ENCODE measurements at regions not wholly inside any gene's neighbourhood (a gene's known extent, or its start where the extent isn't known, plus 50 kb on each side); places are given as distances from the start of the nearest gene placed in this dataset.

DNA sequence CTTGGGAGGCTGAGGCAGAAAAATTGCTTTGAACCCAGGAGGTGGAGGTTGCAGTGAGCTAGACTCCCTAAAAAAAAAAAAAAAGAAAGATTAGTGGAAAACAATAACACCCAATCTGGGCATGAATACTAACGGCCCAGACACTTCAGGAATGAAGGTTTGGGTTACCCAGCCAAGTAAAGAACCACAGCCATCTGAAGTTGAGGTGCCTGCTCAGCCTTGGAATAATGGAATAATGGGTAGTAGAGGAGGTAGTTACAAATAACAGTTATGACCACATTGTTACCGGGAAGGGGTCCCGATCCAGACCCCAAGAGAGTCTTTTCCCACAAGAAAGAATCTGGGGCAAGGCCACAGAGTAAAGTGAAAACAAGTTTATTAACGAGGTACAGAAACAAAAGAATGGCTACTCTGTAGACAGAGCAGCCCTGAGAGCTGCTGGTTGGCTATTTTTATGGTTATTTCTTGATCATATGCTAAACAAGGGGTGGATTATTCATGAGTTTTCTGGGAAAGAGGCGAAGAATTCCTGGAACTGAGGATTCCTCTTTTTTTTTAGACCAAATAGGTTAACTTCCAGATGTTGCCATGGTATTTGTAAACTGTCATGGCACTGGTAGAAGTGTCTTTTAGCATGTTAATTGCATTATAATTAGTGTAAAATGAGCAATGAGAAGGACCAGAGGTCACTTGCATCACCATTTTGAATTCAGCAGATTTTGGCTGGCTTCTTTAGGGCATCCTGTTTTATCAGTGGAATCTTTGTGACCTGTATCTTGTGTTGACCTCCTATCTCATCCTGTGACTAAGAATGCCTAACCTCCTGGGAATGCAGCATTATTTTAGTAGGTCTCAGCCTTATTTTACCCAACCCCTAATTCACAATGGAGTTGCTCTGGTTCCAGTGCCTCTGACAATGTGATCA lies 96.2 kb upstream of the HAAO start:
- DNase-seq: peak; percentile 34

DNA sequence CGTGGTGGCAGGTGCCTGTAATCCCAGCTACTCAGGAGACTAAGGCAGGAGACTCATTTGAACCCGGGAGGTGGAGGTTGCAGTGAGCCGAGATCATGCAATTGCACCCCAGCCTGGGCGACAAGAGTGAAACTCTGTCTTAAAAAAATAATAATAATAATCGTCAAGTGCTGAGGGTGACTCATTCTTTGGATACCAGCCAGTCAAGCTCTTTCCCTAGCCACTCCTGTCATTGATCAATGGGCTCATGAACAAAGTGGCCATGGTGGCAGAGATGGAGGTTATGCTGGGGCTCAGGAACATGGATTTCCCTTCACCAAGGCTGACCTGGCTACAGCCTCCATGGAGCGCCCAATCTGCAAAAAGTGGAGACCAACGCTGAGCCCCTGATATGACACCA lies 94.5 kb upstream of the HAAO start:
- no peak for DNase-seq

DNA sequence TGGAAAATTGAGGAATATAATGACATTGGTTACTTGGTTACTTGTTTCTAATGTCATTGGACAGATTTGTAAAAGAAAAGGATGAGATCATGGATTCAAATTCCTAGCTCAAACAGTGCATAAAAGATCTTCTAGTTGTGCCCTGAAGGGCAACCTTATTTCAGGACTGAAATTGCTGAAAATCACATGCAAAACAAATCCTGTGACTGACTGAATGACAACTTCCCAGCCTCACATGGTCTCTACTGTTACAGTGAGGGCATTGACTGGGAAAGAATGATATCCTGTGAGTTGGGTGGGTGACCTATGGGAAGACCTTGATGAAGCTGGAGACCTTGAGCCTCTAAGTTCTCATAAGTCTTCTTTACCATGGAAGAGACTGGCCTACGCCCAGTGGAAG lies 90.4 kb upstream of the HAAO start:
- DNase-seq: no peak

DNA sequence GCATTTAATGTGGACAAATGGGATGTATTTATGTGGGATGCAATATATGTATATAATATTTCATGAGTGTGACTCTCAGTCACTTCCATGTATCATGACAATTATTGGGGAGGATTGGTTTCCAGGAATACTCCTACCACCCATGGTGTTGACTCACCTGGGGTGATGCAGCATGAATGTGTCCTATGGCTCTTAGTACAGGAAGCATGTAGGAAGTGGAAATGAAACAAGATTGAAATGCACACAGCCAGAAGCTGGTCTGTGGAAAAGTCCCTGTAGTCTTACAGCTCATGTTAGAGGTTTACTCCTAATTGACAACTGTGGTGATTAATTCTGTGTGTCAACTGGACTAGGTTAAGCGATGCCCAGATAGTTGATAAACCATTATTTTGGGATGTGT lies 89.3 kb upstream of the HAAO start:
- DNase-seq: peak; percentile 26

DNA sequence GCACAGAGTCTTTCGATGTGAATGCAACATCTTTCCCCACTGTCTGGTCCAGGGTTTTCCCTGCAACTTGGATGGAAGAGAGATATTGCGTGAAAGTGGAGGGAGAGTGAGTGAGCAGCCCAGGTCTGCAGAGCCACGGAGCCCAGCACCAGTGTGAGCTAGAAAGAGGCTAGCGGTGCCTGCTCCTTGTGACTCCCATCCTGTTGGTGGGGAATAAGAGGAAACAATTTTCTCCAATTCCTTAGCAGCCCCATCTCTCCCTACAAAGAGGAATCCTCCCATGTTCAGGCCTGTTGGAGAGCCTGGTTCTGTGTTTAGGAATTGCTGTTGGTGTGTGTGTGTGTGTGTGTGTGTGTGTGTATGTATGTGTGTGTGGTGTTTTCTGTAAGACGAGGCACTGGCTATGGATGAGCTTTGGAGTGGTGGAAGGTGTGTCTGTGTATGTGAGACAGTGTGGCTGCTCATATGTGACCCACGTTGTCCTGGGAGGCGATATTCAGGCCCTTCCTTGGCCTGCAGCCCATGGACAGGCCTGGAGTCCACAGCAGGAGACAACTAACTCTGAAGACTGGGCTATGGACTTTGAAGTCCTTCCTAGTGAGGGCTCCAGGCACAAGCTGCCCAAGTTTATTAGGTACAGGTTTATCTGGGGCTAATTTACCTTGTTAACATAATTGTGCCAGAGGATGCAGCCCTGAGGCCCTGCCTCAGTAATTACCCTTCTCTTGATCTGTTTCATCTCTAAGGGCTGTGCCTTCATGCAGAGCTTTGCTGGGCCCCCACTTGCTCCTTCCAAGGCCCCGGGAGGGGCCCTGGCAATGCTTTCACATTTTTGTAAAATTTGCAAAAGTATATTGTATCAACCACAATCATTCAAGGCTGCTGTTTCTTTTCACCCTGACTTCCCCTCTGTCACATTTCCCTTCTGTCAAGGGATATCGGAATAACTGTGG lies 88.6 kb upstream of the HAAO start:
- DNase-seq: no peak

DNA sequence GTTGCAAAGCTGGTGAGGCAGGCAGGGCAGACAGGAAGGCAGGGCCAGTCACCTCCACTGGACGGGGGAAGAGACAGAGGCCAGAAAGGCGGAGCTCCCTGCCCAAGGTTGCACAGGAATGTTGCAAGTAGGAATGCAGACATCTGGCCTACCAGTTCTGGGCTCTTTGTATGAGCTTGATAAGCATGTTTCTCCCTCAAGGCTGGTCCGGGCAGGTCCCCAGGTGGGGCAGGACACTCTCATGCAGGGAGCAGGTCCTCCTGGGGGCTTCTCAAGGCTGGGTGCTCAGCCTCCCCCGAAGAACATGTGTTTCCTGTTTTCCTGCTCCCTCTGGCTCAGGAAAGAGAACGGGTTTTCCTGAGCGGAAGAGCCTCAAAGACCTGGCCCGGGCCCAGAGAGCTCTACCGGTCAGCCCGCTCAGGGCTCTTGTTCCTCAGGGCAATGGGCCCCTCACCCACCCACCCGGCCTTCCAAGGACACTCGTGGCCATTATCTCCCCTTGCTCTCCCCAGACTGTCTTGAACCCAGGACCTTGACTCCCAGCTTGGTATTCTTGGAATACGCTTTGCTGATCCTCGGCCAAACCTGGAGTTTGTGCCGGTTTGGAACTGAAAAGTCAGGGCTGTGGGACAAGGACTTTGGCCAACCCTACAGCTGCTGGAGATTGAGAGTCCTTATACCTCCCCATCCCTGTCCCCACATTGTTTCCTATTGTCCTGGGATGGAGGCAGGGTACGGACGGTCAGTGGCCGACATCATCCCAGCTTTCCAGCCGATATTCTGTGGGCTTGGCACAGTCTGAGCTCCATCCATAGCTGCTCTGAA lies 87.7 kb upstream of the HAAO start:
- DNase-seq: no peak

DNA sequence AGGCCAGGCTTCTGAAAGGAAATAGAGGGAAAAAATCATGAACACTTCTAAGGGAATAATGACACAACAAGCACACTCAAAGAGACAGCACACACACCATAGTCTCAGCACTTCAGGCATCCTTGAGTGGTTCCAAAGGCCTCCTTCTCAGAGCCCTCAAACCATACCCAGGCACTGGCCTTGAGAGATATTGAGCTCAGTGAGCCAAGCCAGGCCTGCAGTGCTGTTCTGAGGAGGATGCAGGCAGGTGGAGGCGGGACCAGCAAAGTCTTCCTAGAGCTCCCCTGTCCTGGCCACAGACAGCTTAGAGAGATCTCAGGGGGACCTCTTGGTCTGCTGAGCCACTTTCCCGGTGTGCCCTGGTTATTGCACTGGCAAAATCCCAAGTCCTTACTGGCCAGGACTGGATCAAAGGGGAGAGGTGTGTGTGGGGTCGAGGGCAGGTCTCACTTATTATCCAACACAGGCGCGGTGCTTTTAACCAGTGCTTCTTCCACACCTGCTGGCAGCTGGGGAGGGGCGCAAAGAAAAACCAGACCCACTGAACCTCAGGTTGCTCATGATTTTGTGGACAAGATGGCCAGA lies 86.8 kb upstream of the HAAO start:
- no peak for DNase-seq

DNA sequence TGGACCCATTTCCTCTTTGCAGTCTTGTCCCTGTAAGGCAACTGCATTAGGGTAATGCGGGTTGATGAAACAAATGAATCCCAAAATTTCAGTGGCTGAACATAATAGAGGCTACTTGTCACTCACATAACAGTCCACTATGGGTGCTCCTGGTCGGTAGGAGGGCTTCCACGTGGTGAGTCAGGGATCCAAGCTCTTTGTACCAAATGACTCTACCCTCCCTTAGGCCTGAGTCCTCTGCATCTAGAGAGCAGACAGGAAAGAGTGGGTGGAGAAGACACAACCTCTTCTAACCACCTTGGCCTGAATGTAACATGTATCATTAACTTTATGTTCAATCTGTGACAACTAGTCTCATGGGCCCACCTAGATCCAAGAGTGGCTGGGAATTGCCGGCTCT lies 86.2 kb upstream of the HAAO start:
- no peak for DNase-seq

DNA sequence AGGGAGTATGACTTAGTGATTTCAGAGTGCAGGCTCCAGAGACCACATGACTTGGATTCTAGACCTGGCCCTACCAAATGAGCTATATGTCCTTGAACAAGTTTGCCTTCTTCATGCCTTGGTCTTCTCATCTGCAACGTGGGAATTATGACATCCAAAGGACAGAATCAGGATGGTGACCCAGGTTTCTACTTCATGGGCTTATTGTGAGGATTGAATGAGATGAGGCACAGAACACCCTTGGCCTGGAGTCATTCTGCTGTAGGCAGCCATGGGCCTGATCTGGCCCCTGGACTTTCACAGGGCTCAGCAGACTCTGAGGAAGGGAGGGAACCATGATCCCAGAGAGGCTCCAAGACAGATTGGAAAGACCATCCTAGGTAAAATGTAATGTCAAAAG lies 85.6 kb upstream of the HAAO start:
- no peak for DNase-seq

DNA sequence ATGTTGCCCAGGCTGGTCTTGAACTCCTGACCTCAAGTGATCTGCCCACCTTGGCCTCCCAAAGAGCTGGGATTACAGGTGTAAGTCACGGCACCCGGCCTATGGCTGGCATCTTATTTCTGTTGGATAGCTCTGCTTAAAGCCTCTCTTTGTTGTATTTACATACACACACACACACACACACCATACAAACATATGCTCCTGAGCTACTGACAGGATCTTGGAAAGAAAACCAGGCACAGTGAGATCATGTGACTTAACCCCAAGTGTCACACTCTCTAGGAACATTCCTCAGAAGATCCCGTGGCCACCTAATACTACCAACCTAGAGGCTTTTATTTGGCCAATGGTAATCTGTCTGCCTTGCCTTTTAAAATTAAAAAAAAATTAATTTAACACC lies 85.1 kb upstream of the HAAO start:
- no peak for DNase-seq

DNA sequence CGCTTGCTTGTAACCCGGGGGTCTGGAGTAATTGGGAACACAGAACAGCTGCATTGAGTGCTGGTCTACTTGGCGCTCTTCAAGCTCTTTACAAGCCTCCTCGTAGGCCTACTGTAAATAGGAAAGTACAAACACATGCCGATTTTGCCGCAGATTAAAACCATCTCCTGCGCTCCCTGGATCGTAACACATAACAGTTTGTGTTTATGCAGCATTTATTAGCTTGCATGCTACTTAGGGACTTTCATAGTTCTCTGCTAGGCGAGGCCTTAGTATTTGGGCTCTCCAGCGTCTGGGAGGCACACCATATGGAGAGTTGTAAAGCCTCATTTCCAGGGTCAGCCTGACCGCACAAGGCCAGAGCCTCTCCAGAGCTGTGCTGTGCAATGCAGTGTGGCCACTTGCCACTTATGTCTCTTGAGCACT lies 84.0 kb upstream of the HAAO start:
- DNase-seq: no peak

DNA sequence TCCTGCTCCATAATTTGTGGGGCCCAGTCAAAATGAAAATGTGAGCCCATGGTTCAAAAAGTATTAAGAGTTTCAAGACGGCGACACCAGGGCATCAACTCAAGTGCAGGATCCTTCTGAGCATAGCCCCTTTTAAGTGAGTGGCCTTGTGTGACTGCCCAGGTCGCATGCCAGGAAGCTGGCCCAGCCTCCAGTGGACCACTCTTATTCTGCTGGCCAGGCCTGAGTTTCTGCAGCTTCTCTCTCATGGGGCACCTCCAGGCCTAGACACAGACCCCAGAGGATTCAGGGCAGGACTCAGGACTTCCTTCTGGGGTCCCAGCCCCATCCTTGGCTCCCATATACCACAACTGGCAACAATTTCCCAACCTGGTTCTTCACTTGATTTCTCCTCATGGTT lies 83.5 kb upstream of the HAAO start:
- DNase-seq: no peak

DNA sequence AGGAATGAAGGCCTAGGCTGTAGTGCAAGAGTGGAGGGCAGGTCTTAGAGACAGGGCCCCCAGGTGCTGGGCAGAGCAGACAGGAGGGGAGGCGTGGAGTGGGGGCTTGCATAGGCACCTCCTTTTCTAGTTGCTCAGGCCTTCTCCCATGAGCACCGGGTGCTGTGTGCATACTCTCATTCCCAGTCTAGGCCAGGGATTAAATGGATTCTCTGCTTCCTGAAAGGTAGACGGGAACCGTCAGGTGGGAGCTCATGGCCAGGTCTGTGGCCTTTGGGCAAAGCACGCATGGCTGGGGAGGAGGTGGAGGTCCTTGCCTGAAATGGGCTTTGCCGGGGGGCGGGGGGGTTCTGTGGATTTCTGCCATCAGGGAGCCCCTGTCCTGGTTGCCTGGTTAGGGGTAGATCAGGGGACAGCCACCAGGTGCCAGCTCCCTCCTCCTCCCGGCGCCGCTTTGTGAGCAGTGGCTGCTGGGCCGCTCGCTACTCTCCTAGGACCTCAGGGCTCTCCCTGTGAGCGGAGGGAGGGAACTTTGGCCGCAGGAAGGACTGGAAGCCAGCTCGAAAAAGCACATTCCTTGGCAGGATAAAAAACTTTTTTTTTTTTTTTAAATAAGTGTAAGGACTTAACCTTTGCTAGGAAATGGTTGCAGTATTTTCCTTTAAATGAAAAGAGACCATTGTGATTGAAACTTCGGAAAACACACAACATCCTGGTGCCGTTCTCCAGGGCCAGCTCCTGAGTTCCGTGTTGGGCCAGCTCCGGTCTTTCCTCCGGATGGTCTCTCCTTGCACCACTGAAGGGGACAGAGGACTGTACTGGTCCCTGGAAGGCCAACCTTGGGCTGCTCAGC lies 82.8 kb upstream of the HAAO start:
- DNase-seq: no peak

DNA sequence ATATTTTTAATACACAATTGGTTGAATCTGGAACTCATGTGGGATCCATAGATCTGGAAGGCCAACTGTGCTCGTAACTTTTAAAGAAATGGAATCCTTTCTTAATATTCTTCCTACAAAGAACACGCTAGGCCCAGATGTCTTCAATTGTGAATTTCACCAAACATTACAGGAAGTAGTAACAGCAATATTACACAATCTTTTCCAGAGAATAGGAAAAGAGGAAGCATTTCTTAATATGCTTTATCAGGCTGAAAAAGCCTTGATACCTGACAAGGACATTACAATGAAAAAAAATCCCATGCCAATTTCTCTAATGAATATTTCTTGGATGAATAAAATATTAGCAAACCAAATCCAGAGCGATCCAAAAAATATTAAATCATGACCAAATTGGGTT lies 80.3 kb upstream of the HAAO start:
- DNase-seq: no peak

DNA sequence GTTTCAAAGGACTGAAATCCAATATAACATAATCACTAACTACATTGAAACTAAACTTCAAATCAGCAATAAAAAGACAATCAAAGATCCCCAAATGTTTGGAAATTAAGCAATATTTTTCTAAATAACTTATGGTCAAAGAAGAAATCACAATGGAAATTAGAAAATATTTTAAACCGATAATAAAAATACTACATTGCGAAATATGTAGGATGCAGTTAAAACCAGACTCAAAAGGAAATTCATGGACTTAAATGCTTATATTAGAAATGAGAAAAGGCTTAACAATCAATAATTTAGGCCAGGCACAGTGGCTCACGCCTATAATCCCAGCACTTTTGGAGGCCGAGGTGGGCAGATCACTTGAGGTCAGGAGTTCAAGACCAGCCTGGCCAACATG lies 79.0 kb upstream of the HAAO start:
- DNase-seq: no peak

DNA sequence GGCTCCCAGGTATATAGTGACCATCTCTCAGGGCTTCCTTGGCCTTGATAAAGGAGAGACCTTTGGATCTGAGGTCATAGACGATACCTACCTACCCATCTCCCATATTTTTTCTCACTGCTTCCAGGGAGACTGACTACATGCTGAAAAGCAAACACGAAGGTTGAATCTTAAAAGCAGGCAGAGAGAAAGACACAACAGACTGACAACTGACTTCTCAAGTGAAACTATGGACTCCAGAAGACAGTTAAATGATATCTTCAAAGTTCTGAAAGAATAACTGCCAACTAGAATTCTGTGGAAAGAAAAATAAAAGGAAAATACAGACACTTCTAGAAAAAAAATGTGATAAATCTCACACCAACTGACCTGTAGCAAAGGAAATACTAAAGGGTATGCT lies 76.5 kb upstream of the HAAO start:
- no peak for DNase-seq

DNA sequence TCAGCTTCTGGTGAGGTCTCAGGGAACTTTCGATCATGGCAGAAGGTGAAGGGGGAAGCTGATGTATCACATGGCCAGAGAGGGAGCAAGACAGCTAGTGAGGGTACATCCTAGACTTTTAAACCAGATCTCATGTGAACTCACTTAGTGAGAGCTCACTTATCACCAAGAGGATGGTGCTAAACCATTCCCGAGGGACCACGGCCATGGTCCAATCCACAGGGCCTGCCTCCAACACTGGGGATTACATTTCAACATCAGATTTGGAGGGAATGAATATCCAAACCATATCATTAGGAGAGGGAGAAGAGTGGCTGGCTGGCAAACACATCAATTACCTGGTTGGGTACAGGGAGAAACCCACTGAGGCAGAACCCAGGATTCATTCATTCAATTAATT lies 75.7 kb upstream of the HAAO start:
- DNase-seq: no peak

DNA sequence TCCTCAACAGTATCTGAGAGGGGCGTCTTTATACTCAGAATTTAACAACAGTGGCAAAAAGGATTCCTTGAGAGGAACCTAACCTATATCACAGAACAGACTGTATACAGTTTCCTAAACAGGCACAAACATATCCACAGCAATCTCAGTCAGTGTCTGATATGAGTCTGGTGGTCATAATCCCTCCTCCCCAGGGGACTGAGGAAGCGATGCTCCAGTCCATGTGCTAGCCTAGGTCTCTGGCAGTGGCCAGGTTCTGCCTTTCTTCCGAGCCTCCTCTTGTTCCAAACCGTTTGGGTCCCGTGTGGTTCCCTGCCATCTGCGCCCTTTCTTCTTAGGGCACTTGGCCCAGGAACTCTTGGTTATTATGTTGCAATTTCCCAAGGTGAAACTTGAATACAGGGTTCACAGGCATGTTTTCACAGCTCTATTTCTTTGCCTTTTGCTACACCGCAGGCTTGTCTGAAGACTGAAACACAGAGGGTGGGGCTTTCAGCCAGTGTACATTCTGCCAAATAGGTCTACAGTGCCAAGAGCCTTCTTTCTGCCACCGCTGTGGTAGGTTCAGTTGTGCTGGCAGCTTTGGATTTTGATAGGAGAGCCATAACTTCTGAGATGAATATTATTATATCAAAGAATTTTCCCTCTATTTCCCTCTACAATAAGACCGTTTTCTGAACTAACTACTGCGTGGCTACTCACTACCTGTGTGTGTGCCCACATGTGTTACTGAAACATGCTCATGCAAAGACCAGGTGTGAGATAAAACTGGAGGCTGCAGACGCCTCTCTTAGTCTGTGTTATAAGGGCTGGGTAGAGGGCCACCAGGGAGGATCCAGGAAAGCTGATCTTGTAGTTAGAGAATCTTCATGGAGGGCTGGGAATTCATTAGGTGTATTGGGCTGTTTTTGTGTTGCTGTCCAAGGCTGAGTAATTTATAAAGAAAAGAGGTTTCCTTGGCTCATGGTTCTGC lies 75.0 kb upstream of the HAAO start:
- no peak for DNase-seq

DNA sequence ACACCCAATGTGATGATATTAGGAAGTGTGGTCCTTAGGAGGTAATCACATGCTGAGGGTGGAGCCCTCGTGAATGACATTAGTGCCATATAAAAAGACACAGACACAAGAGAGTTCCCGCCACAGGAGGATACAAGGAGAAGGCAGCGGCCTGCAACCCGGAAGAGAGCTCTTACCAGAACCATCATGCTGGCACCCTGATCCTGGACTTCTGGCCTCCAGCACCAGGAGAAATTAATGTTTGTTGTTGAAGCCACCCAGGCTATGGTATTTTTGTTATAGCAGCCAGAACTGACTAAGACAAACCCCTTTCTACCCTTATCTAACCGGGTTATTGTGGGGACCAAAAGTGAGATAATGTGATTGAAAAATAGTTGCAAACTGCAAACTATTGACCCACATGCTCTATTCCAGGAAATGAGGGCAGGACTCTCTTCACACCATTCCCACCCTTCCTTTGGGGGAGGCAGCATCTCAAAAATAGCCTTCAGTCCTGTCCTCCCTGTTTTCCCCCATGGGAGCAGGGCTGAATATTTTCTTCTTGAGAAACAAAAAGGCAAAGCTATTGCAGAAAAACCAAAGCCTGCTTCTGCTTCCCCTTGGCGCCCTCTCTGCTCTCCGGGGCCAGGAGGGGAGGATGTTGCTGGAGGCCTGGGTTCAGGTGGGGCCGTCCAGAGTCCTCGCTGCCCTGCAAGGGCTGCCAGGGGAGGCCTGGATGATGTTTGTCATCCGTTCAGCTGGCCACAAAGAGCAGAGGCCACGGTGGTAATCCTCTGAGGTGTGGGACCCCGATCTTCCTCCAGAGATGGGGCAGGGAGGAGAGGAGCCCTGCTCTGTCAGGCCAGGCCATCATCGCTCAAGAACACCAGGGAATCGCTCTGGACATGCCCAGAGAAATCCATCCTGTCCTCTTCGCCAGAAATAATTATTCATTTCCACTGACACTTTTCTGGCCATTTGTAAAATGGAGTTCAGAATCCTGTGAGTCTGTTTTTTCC lies 73.8 kb upstream of the HAAO start:
- no peak for DNase-seq

All from fibroblast of skin of back (primary cell).